Mammary epithelial cell (primary cell): ENCODE measurements at regions not wholly inside any gene's neighbourhood (a gene's known extent, or its start where the extent isn't known, plus 50 kb on each side); places are given as distances from the start of the nearest gene placed in this dataset.

ENCODE experiments used
- CTCF ChIP-seq, 2 donors: IDR thresholded peaks in 1 of 2; conservative IDR thresholded peaks in 1 of 2; 2 replicates each; pipeline ENCODE4 v1.5.1; 2011 to 2012; ENCODE audit warnings: inconsistent platforms in 2 of 2, low read length in 2 of 2, mild to moderate bottlenecking in 2 of 2, control low read depth in 1 of 2, low read depth in 1 of 2; ENCODE audit not compliant: insufficient read depth in 1 of 2; ENCODE audit errors: extremely low read depth in 1 of 2
- EZH2 ChIP-seq: IDR thresholded peaks from 2 replicates; pipeline ENCODE4 v1.6.1; 2012; ENCODE audit warnings: low read length, inconsistent platforms, borderline replicate concordance

GRCh38 chr5:165258197-165258771, 1752.9 kb downstream of the MAT2B start:
- TF ChIP-seq EZH2 (no peak), CTCF (conservative IDR thresholded peaks at IDR 0.05 in 1 of 2, IDR thresholded peaks at IDR 0.05 in 1 of 2; ENCODE audit: extremely low read depth in 1 of 2, insufficient read depth in 1 of 2, low read depth in 1 of 2, low read length in 2 of 2) (no peak)
